Activated CD4-positive, alpha-beta T cell treated with anti-CD3 and anti-CD28 coated beads for 24 hours (primary cell): ENCODE measurements at regions not wholly inside any gene's neighbourhood (a gene's known extent, or its start where the extent isn't known, plus 50 kb on each side); places are given as distances from the start of the nearest gene placed in this dataset.

ENCODE experiments used
- DNase-seq, 2 donors: peaks; one replicate each; pipeline ENCODE4 v3.0.0-alpha.2; 2020; ENCODE audit warnings: low read depth in 2 of 2

DNA sequence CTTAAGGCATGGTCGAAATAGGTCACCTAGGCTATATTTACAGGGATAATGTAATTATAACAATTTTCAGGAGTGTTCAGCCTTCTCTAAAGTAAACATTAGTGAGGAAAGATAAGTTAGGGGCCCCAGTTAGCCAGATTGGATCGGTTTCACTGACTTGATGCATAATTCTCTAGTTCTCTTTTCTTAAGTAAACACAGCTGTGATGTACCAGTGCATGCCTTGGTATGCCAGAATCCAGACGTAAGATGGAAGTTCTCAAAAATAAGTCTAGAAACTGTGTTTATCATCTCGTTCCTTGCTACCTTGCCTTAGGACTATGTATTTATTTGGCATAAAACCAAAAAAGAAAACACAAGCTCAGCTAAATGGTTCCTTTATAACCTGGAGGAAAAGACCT, 442.2 kb upstream of the CLINT1 start:
- DNase-seq: no peak

DNA sequence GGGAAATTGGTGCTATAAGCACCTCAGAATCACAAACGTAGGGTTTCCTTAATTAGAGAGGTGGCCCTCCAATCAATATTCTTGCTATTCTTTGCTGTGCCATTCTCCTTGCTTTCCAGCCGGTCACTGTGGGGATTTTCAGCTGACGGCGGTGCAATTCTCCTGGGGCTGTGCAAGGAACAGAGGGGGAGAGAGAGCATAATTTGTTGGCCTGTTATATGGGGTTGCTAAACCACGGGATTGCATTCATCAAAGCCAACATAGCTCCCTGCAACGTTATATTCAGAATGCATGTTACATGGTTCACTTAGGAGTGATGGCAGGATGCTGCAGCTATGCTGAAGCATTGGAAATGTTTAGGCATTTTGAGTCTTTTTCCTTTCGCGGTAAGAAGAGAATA, 441.3 kb upstream of the CLINT1 start:
- no peak for DNase-seq

- DNase-seq: no peak
Measured at GRCh38 chr5:158297002-158297527, 438.1 kb upstream of the CLINT1 start.

GRCh38 chr5:158294701-158295100, 435.8 kb upstream of the CLINT1 start:
- no peak for DNase-seq

- no peak for DNase-seq
Measured at GRCh38 chr5:158292981-158293380, 434.0 kb upstream of the CLINT1 start.

DNA sequence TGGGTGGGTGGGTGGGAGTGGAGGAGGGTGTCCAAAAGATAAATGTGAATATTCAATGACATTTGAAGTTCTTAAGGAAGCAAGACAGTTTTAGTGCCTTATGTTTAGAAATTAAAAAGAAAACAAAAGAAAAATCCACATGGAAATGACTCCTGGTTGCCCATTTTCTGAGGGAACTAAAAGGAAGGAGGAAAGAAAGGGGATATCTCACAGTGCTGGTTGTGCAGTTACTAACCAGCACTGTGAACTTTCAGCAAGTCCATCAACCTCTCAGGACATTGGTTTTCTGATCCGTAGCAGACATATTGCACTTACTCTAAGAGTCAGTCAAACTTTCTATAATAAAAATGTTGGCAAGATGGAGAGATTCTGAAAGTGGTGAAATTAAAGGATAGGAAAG, 431.0 kb upstream of the CLINT1 start:
- DNase-seq: no peak

GRCh38 chr5:158288272-158288657, 429.3 kb upstream of the CLINT1 start:
- no peak for DNase-seq

DNA sequence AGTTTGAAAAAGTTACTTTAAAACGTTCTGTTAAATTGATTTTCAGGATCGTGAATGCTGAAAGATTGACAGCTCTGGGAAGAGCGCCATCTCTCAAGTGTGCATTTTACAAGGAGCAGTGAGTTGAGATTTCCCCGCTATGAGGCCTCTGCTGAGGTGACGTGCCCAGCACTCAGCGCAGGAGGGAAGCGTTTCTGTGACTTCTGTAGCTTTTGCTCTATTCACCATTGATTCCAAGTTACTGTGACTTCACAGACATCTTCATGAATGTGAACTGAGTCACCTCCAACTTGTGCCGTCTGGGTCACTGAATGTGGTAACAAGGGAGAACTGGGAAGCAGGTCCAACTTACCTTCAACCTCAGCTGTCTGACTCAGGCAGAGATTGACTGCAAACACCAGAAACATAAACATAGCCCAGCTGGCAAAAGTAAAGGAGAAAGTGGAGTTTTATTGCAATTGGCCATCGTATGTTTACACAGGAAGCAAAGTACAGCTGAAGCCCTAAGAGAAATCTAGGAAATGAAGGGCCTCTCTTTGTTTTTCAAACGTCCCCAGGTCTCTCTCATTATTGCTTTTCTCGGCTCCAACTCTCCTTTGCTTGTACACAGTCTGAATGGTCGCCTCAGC, 428.8 kb upstream of the CLINT1 start:
- no peak for DNase-seq

- no peak for DNase-seq
Measured at GRCh38 chr5:158286827-158287226, 427.9 kb upstream of the CLINT1 start.

- no peak for DNase-seq
Measured at GRCh38 chr5:158285698-158286097, 426.8 kb upstream of the CLINT1 start.

GRCh38 chr5:158284242-158284641, 425.3 kb upstream of the CLINT1 start:
- DNase-seq: no peak

DNA sequence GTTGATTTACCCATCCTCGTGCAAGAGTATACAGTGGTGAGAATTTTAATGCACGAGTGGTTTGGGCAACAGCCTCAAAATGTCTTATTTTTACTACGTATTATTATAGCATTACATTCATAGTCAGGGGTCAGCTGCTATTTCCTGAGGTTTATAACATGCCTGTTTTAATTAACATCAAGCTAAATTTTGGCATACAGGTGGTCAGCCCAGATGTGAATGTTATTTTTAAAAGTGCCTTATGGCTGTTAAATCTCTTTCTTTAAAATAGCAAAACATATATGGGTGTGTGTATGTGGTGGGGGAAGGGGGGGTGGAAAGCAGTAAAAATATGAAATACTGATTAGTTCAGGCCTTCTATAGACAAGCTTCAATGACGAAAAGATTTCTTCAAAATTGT, 424.5 kb upstream of the CLINT1 start:
- no peak for DNase-seq

GRCh38 chr5:158278216-158278925, 419.4 kb upstream of the CLINT1 start:
- DNase-seq: no peak

DNA sequence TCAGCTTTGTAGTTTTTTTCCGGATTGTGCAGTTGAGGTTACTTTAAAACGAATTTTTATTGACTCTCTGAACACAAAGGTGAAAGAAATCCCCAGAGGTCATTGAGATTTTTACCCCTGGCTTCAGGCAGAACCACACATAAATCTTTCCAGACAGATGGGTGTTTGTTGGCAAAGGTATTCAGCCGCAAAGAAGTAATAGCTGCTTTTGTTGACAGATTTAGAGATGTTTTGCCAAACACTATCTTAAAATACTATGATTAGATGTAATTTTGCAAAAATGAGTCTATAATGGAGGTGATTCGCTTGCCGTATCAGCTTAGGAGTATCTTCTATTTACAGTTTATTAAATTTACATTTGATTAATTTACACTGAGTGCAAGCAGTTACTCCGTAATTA, 418.3 kb upstream of the CLINT1 start:
- DNase-seq: no peak

GRCh38 chr5:158276692-158277091, 417.7 kb upstream of the CLINT1 start:
- no peak for DNase-seq

DNA sequence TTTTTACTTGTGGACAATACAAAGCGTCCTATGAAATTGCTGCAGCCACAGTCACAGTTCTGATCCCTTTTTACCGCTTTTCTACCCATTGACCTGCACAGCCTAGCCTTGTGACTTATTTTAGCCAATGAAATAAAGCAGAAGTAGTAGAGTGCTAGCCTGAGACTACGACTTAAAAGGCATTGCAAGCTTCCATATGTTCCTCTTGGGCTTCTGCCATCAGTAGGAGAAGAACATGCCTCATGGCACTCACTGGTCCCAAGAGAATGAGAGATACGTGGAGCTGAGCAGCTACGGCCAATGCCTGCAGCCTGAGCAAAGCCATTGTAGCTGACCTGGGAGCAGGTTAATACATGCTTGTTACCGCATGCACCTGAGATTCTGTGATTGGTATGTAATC, 416.6 kb upstream of the CLINT1 start:
- DNase-seq: no peak

DNA sequence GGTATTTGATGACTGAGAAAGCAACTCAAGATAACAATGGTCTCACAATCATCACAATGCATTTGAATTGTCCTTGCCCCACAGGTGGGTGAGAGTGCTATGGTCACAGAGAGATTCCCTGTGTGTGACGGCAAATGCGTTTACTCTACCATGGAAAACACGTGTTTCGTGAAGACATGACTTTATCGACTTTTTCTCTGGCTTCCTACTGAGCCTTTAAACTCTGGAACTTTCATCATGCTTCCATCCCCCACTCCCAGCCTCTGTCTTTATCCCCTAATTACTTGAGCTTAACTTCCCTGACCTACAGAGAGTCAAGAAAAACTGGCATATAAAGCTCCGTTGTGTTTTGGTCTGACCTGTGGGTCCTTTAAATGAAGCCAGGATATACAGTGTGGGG, 414.1 kb upstream of the CLINT1 start:
- no peak for DNase-seq

GRCh38 chr5:158272409-158272808, 413.5 kb upstream of the CLINT1 start:
- no peak for DNase-seq

GRCh38 chr5:158270996-158271554, 412.1 kb upstream of the CLINT1 start:
- DNase-seq: no peak

DNA sequence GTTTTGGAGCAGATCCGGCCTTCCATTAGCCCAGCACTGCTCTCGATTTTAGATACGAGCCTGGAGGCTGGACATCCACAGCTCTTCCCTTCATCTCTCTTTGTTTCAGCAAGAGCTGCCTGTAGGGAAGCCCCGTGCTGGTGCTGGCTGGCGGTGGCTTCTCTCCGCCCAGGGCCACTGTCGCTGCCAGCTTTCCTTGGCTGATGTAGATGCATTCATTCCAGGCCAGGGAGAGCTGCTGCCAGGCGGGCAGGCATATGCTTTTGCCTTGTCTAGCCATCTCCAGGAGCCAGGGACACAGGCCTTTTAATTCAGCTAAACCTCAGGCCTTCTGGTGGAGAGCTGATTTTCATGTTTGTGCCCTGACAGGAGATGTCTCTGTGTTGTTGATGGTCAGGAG, 409.3 kb upstream of the CLINT1 start:
- no peak for DNase-seq

GRCh38 chr5:158267228-158267627, 408.3 kb upstream of the CLINT1 start:
- no peak for DNase-seq

GRCh38 chr5:158265931-158266700, 407.2 kb upstream of the CLINT1 start:
- DNase-seq: no peak
